HCT116 (cell line): ENCODE measurements at regions not wholly inside any gene's neighbourhood (a gene's known extent, or its start where the extent isn't known, plus 50 kb on each side); places are given as distances from the start of the nearest gene placed in this dataset.

ENCODE experiments used
- ATAC-seq: fragments of 200-7000 bp; cut with Tn5 transposase; 2 replicates; pipeline ENCODE4 v1.9.1; 2020; ENCODE audit warnings: mild to moderate bottlenecking, moderate library complexity
- BruUV-seq: library from RNA; stranded (reverse); fragments of 400-500 nt; replicated peaks from 2 replicates; lab custom pipeline; 2021; lab: Mats Ljungman, UMichigan
- CTCF ChIA-PET: fragments of 300-600 bp; sonication (Branson Sonifier 250); formaldehyde crosslinking; loops from one replicate; lab custom pipeline; 2021; ENCODE audit warnings: antibody characterized with exemption; lab: Charles Lee
- POLR2A ChIA-PET: fragments of 300-600, 350-600 bp; sonication (Branson Sonifier 250); formaldehyde crosslinking; loops from one replicate; lab custom pipeline; 2021; ENCODE audit warnings: antibody characterized with exemption; lab: Charles Lee
- RAD21 ChIA-PET, 2 experiments: fragments of 300-600 bp; sonication (Branson Sonifier 250); formaldehyde crosslinking; loops; one replicate each; lab custom pipeline; 2023; ENCODE audit warnings: low total read pairs in 2 of 2; ENCODE audit not compliant: uncharacterized antibody in 2 of 2, unreplicated experiment in 2 of 2, low non-redundant PET in 1 of 2; lab: Charles Lee
- DNase-seq: peaks from one replicate; pipeline ENCODE4 v3.0.0-alpha.2; 2010; ENCODE audit warnings: low read depth, low spot score
- H2AFZ ChIP-seq: fragments of 200-600 bp; shearing (Covaris generic), sonication (generic); 2 replicates; pipeline ENCODE4 v1.6.1; 2017; ENCODE audit warnings: low read depth, mixed run types, mixed read lengths, antibody characterized with exemption, low read length; ENCODE audit not compliant: poor library complexity, severe bottlenecking
- H3K27ac ChIP-seq: 2 replicates; pipeline ENCODE4 v1.5.1; 2012; ENCODE audit warnings: low read depth, low read length
- H3K27me3 ChIP-seq: fragments of 200-600 bp; sonication (generic); 2 replicates; pipeline ENCODE4 v1.6.1; 2016; ENCODE audit warnings: mixed run types, low read length, mixed read lengths; ENCODE audit not compliant: insufficient read depth
- H3K36me3 ChIP-seq, 2 experiments: fragments of 200-500 bp in 1 of 2; fragments of 200-600 bp in 1 of 2; sonication (Bioruptor generic) in 1 of 2; sonication (generic) in 1 of 2; 2 replicates each; pipeline versions ENCODE4 v1.5.1 to v1.6.1; 2014 to 2016; ENCODE audit warnings: low read length in 2 of 2, inconsistent platforms in 1 of 2, mixed read lengths in 1 of 2, mixed run types in 1 of 2; ENCODE audit not compliant: insufficient read depth in 2 of 2, control insufficient read depth in 1 of 2
- H3K4me1 ChIP-seq, 2 experiments: fragments of 200-600 bp in 1 of 2; sonication (generic) in 1 of 2; 2 replicates each; pipeline versions ENCODE4 v1.5.1 to v1.6.1; 2012 to 2017; ENCODE audit warnings: low read length in 2 of 2, inconsistent platforms in 1 of 2, mild to moderate bottlenecking in 1 of 2, mixed read lengths in 1 of 2, mixed run types in 1 of 2, moderate library complexity in 1 of 2; ENCODE audit not compliant: insufficient read depth in 2 of 2, control insufficient read depth in 1 of 2
- H3K4me2 ChIP-seq: fragments of 200-600 bp; sonication (generic); 2 replicates; pipeline ENCODE4 v1.6.1; 2017; ENCODE audit warnings: mixed run types, low read length, mixed read lengths
- H3K4me3 ChIP-seq, 2 experiments: fragments of 200-600 bp in 1 of 2; sonication (generic) in 1 of 2; replicated peaks in 1 of 2; 2 replicates each; pipeline ENCODE4 v1.5.1; 2011 to 2016; ENCODE audit warnings: low read length in 2 of 2, control low read depth in 1 of 2, low read depth in 1 of 2, mild to moderate bottlenecking in 1 of 2, mixed read lengths in 1 of 2, mixed run types in 1 of 2
- H3K79me2 ChIP-seq: fragments of 200-600 bp; sonication (generic); 2 replicates; pipeline ENCODE4 v1.6.1; 2017; ENCODE audit warnings: mild to moderate bottlenecking, mixed run types, low read length, moderate library complexity, mixed read lengths; ENCODE audit not compliant: insufficient read depth
- H3K9ac ChIP-seq: fragments of 200-600 bp; sonication (generic); 2 replicates; pipeline ENCODE4 v1.6.1; 2016; ENCODE audit warnings: low read length, mixed read lengths
- H3K9me2 ChIP-seq: fragments of 200-600 bp; sonication (generic), shearing (Covaris generic); 2 replicates; pipeline ENCODE4 v1.6.1; 2017; ENCODE audit warnings: mixed run types, mild to moderate bottlenecking, moderate library complexity; ENCODE audit not compliant: insufficient read depth
- H3K9me3 ChIP-seq, 2 experiments: fragments of 200-500 bp in 1 of 2; fragments of 200-600 bp in 1 of 2; sonication (Bioruptor generic) in 1 of 2; sonication (generic) in 1 of 2; 2 replicates each; pipeline ENCODE4 v1.6.1; 2014 to 2017; ENCODE audit warnings: low read length in 2 of 2, mixed read lengths in 2 of 2, inconsistent platforms in 1 of 2, low read depth in 1 of 2, mild to moderate bottlenecking in 1 of 2, mixed run types in 1 of 2, moderate library complexity in 1 of 2; ENCODE audit not compliant: control insufficient read depth in 1 of 2, insufficient read depth in 1 of 2
- H4K20me1 ChIP-seq: fragments of 200-600 bp; sonication (generic), shearing (Covaris generic); 2 replicates; pipeline ENCODE4 v1.6.1; 2017; ENCODE audit warnings: mixed run types, mild to moderate bottlenecking, moderate library complexity; ENCODE audit not compliant: insufficient read depth
- CBX3 ChIP-seq: IDR thresholded peaks from 2 replicates; pipeline ENCODE4 v1.6.1; 2012; ENCODE audit warnings: low read depth
- CEBPB ChIP-seq: IDR thresholded peaks from 2 replicates; pipeline ENCODE4 v1.6.1; 2012; ENCODE audit warnings: low read depth
- EGR1 ChIP-seq: IDR thresholded peaks from 2 replicates; pipeline ENCODE4 v1.6.1; 2012; ENCODE audit warnings: low read depth
- EZH2 ChIP-seq: fragments of 200-600 bp; sonication (generic); IDR thresholded peaks from 2 replicates; pipeline ENCODE4 v1.6.1; 2017; ENCODE audit warnings: antibody characterized with exemption, mixed run types
- EZH2phosphoT487 ChIP-seq: fragments of 200-600 bp; IDR thresholded peaks from 2 replicates; pipeline ENCODE4 v1.6.1; 2018; ENCODE audit warnings: antibody characterized with exemption, borderline replicate concordance
- FOSL1 ChIP-seq: IDR thresholded peaks from 2 replicates; pipeline ENCODE4 v1.6.1; 2012; ENCODE audit warnings: low read depth
- JUND ChIP-seq: IDR thresholded peaks from 2 replicates; pipeline ENCODE4 v1.6.1; 2012
- POLR2A ChIP-seq: IDR thresholded peaks from 2 replicates; pipeline ENCODE4 v1.7.0; 2011; ENCODE audit warnings: borderline replicate concordance; ENCODE audit not compliant: insufficient read depth, insufficient read length; ENCODE audit errors: extremely low read depth
- POLR2AphosphoS5 ChIP-seq: IDR thresholded peaks from 2 replicates; pipeline ENCODE4 v1.6.1; 2011; ENCODE audit warnings: mild to moderate bottlenecking, low read depth, low read length, moderate library complexity
- REST ChIP-seq: IDR thresholded peaks from 2 replicates; pipeline ENCODE4 v1.6.1; 2012; ENCODE audit warnings: low read depth
- SRF ChIP-seq: IDR thresholded peaks from 2 replicates; pipeline ENCODE4 v1.6.1; 2012; ENCODE audit warnings: low read depth
- TCF7L2 ChIP-seq: IDR thresholded peaks from 2 replicates; pipeline ENCODE4 v1.7.0; 2011; ENCODE audit warnings: borderline replicate concordance, inconsistent platforms; ENCODE audit not compliant: insufficient read depth, insufficient read length; ENCODE audit errors: extremely low read depth
- YY1 ChIP-seq: IDR thresholded peaks from 2 replicates; pipeline ENCODE4 v1.6.1; 2011; ENCODE audit warnings: low read length, low read depth, moderate library complexity, mild to moderate bottlenecking; ENCODE audit not compliant: insufficient replicate concordance; ENCODE audit errors: extremely low read depth
- ZBTB33 ChIP-seq: IDR thresholded peaks from 2 replicates; pipeline ENCODE4 v1.6.1; 2011; ENCODE audit warnings: mild to moderate bottlenecking, low read length, moderate library complexity; ENCODE audit not compliant: insufficient replicate concordance; ENCODE audit errors: extremely low read depth
- ZFX ChIP-seq: fragments of 450-650 bp; IDR thresholded peaks from 2 replicates; pipeline ENCODE4 v1.6.1; 2017
- ZNF274 ChIP-seq: fragments of 200-500 bp; sonication (Bioruptor generic); IDR thresholded peaks from 2 replicates; pipeline ENCODE4 v1.6.1; 2014; ENCODE audit warnings: mild to moderate bottlenecking, low read depth, low read length, inconsistent platforms
- intact Hi-C: fragments of 100-400 bp; cut with micrococcal nuclease; formaldehyde crosslinking; loops from 2 replicates; pipeline ENCODE4 v1.10.0; 2022

- Histone ChIP-seq H3K36me3 (no peaks in the 10 kb centered on the region), H3K9me2 (no peaks in the 10 kb centered on the region; the same call in 1 of the 2 replicates), H4K20me1 (no peaks in the 10 kb centered on the region), H3K9me3 (peaks cover 5 to 6% of the 10 kb centered on the region in 2 experiments; a peak in 2 of 4 replicates), H3K9ac (no peak overlapping the region), H3K79me2 (no peaks in the 10 kb centered on the region), H3K4me1 (no peaks in the 10 kb centered on the region), H3K27ac (no peak overlapping the region), H2AFZ (no peak overlapping the region), H3K4me2 (no peak overlapping the region), H3K4me3 (no peak overlapping the region), H3K27me3 (no peaks in the 10 kb centered on the region)
- CTCF ChIA-PET, result no interaction called here
- TF ChIP-seq CEBPB, result no peak
- no peak for TF ChIP-seq FOSL1
- no peak for TF ChIP-seq SRF
- TF ChIP-seq EZH2phosphoT487, result no peak
- no peak for TF ChIP-seq EZH2
- TF ChIP-seq POLR2A, result no peak
- no peak for TF ChIP-seq ZFX
- TF ChIP-seq POLR2AphosphoS5, result no peak
- TF ChIP-seq CBX3, result no peak
- no peak for TF ChIP-seq ZBTB33
- TF ChIP-seq REST, result no peak
- no peak for TF ChIP-seq TCF7L2
- no peak for TF ChIP-seq ZNF274
- no peak for TF ChIP-seq EGR1
- no peak for TF ChIP-seq YY1
- no peak for TF ChIP-seq JUND
- RAD21 ChIA-PET, result no interaction called here
- no peak for DNase-seq
- POLR2A ChIA-PET, result no interaction called here
- intact Hi-C loops, result no loop called here
- BruUV-seq, result no TSS peak
- ATAC-seq, result no peak
These were observed 572.7 kb upstream of the ATP2B1 start for GRCh38 chr12:90281154-90281868.
